SK-N-MC (cell line): ENCODE measurements at regions not wholly inside any gene's neighbourhood (a gene's known extent, or its start where the extent isn't known, plus 50 kb on each side); places are given as distances from the start of the nearest gene placed in this dataset.

ENCODE experiments used
- EZH2 ChIP-seq: fragments of 200-600 bp; sonication (generic); IDR thresholded peaks from one replicate; pipeline ENCODE4 v1.6.1; 2017; ENCODE audit warnings: antibody characterized with exemption
- FOXP2 ChIP-seq: optimal IDR thresholded peaks from 2 replicates; pipeline ENCODE3; 2011; ENCODE audit warnings: mild to moderate bottlenecking, moderate library complexity; ENCODE audit not compliant: insufficient read depth; ENCODE audit errors: extremely low read length, control extremely low read depth
- POLR2AphosphoS5 ChIP-seq: IDR thresholded peaks from 2 replicates; pipeline ENCODE4 v1.6.1; 2012; ENCODE audit warnings: mild to moderate bottlenecking, low read depth, low read length, borderline replicate concordance

GRCh38 chr12:24084800-24085199, 135.3 kb upstream of the SOX5 start:
- no peak for TF ChIP-seq EZH2
- no peak for TF ChIP-seq POLR2AphosphoS5
- TF ChIP-seq FOXP2, result no peak
